Body of pancreas (tissue), 4 donors: ENCODE measurements at regions not wholly inside any gene's neighbourhood (a gene's known extent, or its start where the extent isn't known, plus 50 kb on each side); places are given as distances from the start of the nearest gene placed in this dataset.

ENCODE experiments used
- ATAC-seq: fragments of 150-250 bp; one replicate; pipeline ENCODE4 v1.9.1; 2016
- DNase-seq, 4 donors: peaks; one replicate each; pipeline ENCODE4 v3.0.0-alpha.2; 2019
- H3K27ac ChIP-seq, 4 donors: fragments of 200-600 bp; sonication (generic); 1 replicate in 3 of 4; 2 replicates in 1 of 4; pipeline versions ENCODE4 v1.5.1 to v1.6.1; 2016 to 2019; ENCODE audit warnings: mild to moderate bottlenecking in 1 of 4, mixed read lengths in 1 of 4, moderate library complexity in 1 of 4
- H3K27me3 ChIP-seq, 2 donors: fragments of 200-600 bp; sonication (generic); one replicate each; pipeline ENCODE4 v1.6.0; 2016; ENCODE audit warnings: mild to moderate bottlenecking in 1 of 2
- H3K36me3 ChIP-seq, 2 donors: fragments of 200-600 bp; sonication (generic); replicated peaks in 1 of 2; 2 replicates each; pipeline ENCODE4 v1.5.1; 2016; ENCODE audit warnings: low read depth in 2 of 2; ENCODE audit not compliant: insufficient read depth in 1 of 2
- H3K4me1 ChIP-seq: fragments of 200-600 bp; sonication (generic); one replicate; pipeline ENCODE4 v1.6.0; 2016
- H3K4me3 ChIP-seq, 2 donors: fragments of 200-600 bp; sonication (generic); 1 replicate in 1 of 2; 2 replicates in 1 of 2; pipeline ENCODE4 v1.5.1; 2016 to 2019
- H3K9me3 ChIP-seq, 3 donors: fragments of 200-600 bp; sonication (generic); 1 replicate in 2 of 3; 2 replicates in 1 of 3; pipeline ENCODE4 v1.5.1; 2016
- CTCF ChIP-seq, 7 experiments: fragments of 450-650 bp in 4 of 7; fragments of 200-600 bp in 3 of 7; sonication (generic) in 3 of 7; IDR thresholded peaks; one replicate each; pipeline ENCODE4 v1.5.1; 2016 to 2019; ENCODE audit warnings: antibody characterized with exemption in 7 of 7
- POLR2A ChIP-seq, 3 donors: fragments of 450-650 bp; IDR thresholded peaks; one replicate each; pipeline ENCODE4 v1.6.1; 2016; ENCODE audit warnings: antibody characterized with exemption in 3 of 3, mild to moderate bottlenecking in 2 of 3
- WGBS, 2 donors: methylation state at CpG; one replicate each; pipeline ENCODE4 v1.1.5; 2017; 5-methylcytosine and 5-hydroxymethylcytosine counted together
- intact Hi-C: fragments of 100-400 bp; cut with DNase I; formaldehyde crosslinking; loops from one replicate; pipeline ENCODE4 v1.15.1; 2023

GRCh38 chr1:70656361-70656760 lies 245.3 kb downstream of the CTH start:
- Histone ChIP-seq H3K4me1 (no peaks in the 10 kb centered on the region), H3K9me3 (no peaks in the 10 kb centered on the region), H3K27me3 (no peaks in the 10 kb centered on the region), H3K36me3 (peaks cover 0 to 5% of the 10 kb centered on the region in 2 donors), H3K27ac (no peak overlapping the region), H3K4me3 (no peak overlapping the region)
- ATAC-seq (no peak), DNase-seq (no peak)
- 79 to 84% methylated on average over 2 of the region's 2 CpGs for WGBS, 2 donors
- intact Hi-C loops: no loop called here
- TF ChIP-seq CTCF (IDR thresholded peaks at IDR 0.05) (no peak), POLR2A (IDR thresholded peaks at IDR 0.05) (no peak)

GRCh38 chr1:70659891-70660290 lies 248.8 kb downstream of the CTH start:
- no peaks in the 10 kb centered on the region for H3K9me3 ChIP-seq
- no peak overlapping the region for H3K4me3 ChIP-seq
- no peaks in the 10 kb centered on the region for H3K4me1 ChIP-seq
- H3K27ac ChIP-seq: no peak overlapping the region
- TF ChIP-seq CTCF (IDR thresholded peaks at IDR 0.05): no peak
- no peak for TF ChIP-seq POLR2A (IDR thresholded peaks at IDR 0.05)
- DNase-seq (no peak), ATAC-seq (no peak)
- no peaks in the 10 kb centered on the region for H3K27me3 ChIP-seq
- intact Hi-C loops: no loop called here
- 87 to 93% methylated on average over 2 of the region's 2 CpGs for WGBS, 2 donors
- peaks cover 0 to 5% of the 10 kb centered on the region in 2 donors for H3K36me3 ChIP-seq

- Histone ChIP-seq H3K4me1 (peaks cover 43% of the 10 kb centered on the region), H3K27me3 (no peaks in the 10 kb centered on the region), H3K36me3 (no peaks in the 10 kb centered on the region), H3K4me3 (no peak overlapping the region), H3K9me3 (no peaks in the 10 kb centered on the region), H3K27ac (peak overlapping the region; percentile 56 to 80 (median 66))
- ATAC-seq: peak; percentile 82
- intact Hi-C loops: no loop called here
- WGBS, 2 donors: 19 to 22% methylated on average over 8 of the region's 8 CpGs
- TF ChIP-seq CTCF (IDR thresholded peaks at IDR 0.05) (no peak), POLR2A (IDR thresholded peaks at IDR 0.05) (no peak)
- peak; percentile 28 to 59 (median 50) for DNase-seq
Measured at GRCh38 chr1:70666381-70667140, 255.5 kb downstream of the CTH start.

GRCh38 chr1:70667494-70668170 lies 256.6 kb downstream of the CTH start:
- TF ChIP-seq POLR2A (IDR thresholded peaks at IDR 0.05) (no peak), CTCF (IDR thresholded peaks at IDR 0.05) (no peak)
- ATAC-seq (peak; percentile 82), DNase-seq (peak in 3 of 4 donors; percentile 45 to 59 (median 51))
- no peaks in the 10 kb centered on the region for H3K36me3 ChIP-seq
- H3K9me3 ChIP-seq: no peaks in the 10 kb centered on the region
- no peak overlapping the region for H3K4me3 ChIP-seq
- no peaks in the 10 kb centered on the region for H3K27me3 ChIP-seq
- peak overlapping the region in 3 of 4 donors; percentile 58 to 80 (median 74) for H3K27ac ChIP-seq
- peaks cover 43% of the 10 kb centered on the region for H3K4me1 ChIP-seq
- intact Hi-C loops: no loop called here
